ENCODE measurements at regions not wholly inside any gene's neighbourhood (a gene's known extent, or its start where the extent isn't known, plus 50 kb on each side); places are given as distances from the start of the nearest gene placed in this dataset.

DNA sequence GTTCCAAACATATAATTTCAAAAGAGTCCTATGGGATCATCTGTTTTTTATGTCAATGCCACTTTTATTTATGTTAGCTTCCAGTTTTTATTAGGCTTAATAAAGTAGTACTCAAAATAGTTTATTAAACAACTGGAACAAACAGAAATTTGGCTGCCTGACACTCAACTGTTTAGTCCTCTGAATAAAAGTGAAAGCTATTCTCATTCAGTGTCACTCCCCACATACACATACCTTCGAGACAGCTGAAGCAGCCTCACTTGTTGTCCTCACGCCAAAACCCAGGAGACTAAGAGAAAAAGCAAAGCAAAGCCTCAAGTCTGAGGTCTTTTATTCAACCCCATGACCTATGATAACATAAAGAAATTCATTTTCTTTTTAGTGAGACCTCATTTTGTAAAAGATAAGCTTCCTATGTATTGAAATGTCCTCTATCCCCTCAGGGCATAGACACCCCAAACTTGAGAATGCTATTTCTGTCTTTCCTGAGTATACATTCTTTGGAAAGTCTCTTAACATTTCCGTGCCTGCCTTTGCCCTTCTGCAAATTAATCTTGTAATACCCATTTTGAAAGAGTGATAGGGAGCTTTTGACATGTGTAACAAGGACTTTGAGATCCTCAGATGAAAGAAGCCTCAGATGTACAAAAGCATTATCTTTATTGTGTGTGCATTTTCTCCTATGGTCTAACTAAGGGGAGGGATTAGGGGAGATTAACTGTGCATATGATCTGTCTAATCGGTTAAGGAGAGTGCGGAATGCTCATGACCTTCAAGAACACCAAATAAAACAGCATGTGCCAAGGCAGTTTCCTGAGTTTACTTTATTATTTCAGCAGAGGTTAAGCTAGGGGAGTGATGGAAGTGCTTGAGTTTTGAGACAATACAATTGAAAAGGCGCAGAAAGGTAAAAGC lies 1523.7 kb upstream of the PIK3C3 start:
- DNase-seq (ENCODE audit: low read depth), result no peak

GRCh38 chr18:40423291-40423690 lies 1531.7 kb upstream of the PIK3C3 start:
- DNase-seq (ENCODE audit: low read depth), result no peak

GRCh38 chr18:40420675-40421074 lies 1534.4 kb upstream of the PIK3C3 start:
- no peak for DNase-seq (ENCODE audit: low read depth)

DNA sequence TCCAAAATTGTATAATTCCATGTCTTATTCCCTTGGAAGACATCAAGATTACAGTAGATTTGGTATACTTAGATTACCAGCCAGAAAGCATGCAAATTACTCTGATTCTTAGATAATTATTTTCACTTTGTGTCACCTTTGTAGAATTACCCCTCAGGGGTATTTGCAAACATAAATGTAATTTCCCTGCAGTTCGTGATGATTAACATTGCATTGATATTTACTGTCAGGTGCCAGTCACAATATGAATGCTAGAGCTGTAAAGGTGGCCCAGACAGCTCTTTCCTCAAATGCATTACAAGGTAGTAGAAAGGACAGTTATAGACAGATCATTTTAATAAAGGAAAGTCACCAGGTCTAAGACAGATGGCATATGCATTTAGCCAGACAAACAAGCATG lies 1537.5 kb upstream of the PIK3C3 start:
- DNase-seq (ENCODE audit: low read depth), result no peak

GRCh38 chr18:40415821-40416220 lies 1539.2 kb upstream of the PIK3C3 start:
- no peak for DNase-seq (ENCODE audit: low read depth)

DNA sequence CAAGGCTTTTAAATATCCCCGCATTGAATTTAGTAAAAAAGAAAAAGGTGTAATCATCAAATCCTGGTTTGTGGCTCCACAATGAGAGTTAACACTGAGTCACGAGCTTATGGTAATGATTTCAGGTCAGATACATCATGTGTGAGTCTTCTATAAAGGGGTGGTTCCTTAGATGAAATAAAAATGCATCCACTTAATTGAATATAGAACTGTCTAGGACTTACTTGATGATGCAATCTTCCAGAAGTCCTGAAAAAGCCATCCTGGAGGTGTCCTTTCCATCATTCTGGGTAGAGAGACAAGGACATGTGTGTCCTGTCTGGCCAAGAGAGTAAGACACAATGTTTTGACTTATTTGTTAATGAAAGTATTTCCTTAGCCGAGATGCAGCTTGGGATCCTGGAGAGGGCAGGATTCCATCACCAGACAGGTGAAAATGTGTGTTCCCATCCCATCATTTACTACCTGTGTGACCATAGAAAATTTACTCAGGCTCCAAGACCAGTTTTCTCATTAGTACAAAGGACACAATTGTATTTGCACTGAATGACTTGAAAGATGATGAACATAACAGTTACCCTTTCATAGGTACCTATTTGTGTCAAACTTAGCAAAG lies 1539.8 kb upstream of the PIK3C3 start:
- no peak for DNase-seq (ENCODE audit: low read depth)

GRCh38 chr18:40414155-40414754 lies 1540.8 kb upstream of the PIK3C3 start:
- DNase-seq (ENCODE audit: low read depth), result no peak

DNA sequence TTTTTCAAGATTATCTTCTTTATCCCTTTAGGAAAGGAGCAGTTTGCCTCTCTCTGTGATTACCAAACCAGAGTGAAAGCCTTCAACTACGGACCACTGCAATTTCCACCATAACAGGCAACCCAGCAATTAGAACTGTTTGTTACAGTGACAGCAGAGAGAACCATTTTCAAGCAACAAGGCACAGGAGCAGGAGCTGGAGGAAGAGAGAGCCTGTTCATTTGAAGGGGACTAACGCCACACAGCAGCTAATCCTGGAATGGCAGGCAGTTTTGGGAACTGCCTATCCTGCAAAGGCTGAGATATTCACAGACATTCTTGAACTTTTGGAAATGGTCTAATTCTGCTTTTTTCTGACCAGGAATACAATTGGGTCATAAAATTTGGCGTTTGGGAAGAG lies 1541.9 kb upstream of the PIK3C3 start:
- DNase-seq (ENCODE audit: low read depth), result peak; percentile 8

GRCh38 chr18:40412410-40412809 lies 1542.6 kb upstream of the PIK3C3 start:
- DNase-seq (ENCODE audit: low read depth), result no peak

GRCh38 chr18:40407909-40408308 lies 1547.1 kb upstream of the PIK3C3 start:
- no peak for DNase-seq (ENCODE audit: low read depth)

DNA sequence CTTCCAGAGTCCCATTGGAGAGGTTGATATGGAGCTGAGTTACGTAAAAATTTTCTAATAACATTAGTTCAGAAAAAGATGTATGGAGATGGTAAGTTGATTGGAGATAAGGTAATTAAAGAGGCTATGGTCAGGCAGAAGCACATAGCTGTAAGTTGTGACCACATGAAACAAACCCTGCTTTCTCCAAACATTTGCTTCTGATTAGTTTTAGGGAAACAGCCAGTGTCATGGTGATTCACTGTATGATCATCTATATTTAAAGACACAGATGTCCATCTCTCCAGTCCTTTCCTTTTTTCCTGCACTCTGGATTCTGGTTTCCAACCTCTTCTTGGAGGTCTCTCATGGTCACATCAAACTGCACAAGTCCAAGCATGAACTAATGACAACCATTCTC lies 1550.8 kb upstream of the PIK3C3 start:
- no peak for DNase-seq (ENCODE audit: low read depth)

DNA sequence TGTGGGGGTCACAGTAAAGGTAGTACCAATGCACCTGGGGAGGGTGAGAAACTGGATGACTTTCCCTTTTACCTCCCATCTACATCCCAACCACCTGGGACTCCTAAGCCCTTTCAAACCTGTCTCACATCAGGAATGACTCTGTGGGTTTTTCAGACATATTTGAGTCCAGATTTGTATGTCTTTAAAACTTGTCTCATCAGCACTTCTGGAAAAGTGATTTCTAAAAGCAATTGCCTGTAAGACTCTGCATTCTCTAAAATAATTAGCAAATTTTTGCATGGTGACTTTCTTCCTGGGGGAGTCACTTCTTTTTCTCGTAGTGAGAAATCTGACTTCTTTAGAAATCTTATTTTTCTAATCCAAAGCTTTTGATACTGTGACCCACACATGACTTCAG lies 1553.0 kb upstream of the PIK3C3 start:
- no peak for DNase-seq (ENCODE audit: low read depth)

DNA sequence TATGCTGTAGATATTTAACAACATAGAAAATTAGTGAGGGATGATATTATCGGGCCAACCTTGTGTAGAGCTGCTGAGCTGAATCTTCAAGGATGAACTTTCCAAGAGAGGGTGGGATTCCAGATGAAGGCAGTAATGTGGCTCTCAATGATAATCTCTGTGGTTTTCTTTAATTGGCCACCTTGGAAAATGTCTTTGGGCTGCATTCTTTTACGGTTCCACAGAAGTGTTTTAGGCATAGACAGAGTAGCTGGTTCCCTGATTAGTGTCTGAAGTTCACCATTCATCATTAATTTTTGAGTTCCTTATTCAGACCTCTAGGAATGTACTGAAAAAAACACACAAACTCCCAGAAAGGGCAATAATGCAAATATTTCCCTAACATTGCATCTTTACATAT lies 1566.9 kb upstream of the PIK3C3 start:
- no peak for DNase-seq (ENCODE audit: low read depth)

- no peak for DNase-seq (ENCODE audit: low read depth)
These were observed 1567.8 kb upstream of the PIK3C3 start for GRCh38 chr18:40387130-40387787.

DNA sequence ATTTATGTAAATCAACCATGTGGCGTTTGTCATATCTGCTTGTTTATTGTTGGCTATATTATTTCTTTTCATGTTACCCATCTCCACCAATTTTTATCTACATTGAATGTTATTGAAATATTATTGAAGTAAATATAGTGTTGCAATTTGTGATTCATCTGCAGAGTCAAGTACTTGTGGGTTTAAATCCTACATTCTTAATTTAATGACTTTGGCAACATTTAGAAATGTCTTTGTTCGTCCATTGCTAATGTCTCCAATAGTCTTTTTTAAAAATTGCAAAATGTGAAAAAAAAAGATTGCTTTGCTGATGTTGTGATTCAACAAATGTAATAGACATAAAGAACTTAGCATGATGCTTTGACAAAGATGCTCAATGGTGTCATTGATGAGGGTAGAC lies 1572.8 kb upstream of the PIK3C3 start:
- DNase-seq (ENCODE audit: low read depth), result no peak

GRCh38 chr18:40380686-40381439 lies 1574.2 kb upstream of the PIK3C3 start:
- DNase-seq (ENCODE audit: low read depth), result no peak

- DNase-seq (ENCODE audit: low read depth), result no peak
These were observed 1579.2 kb upstream of the PIK3C3 start for GRCh38 chr18:40375837-40376236.

- DNase-seq (ENCODE audit: low read depth), result peak; percentile 3
These were observed 1583.4 kb upstream of the PIK3C3 start for GRCh38 chr18:40371673-40372072.

- DNase-seq (ENCODE audit: low read depth), result no peak
These were observed 1587.5 kb upstream of the PIK3C3 start for GRCh38 chr18:40367576-40367975.

GRCh38 chr18:40366521-40366920 lies 1588.5 kb upstream of the PIK3C3 start:
- DNase-seq (ENCODE audit: low read depth), result no peak

- no peak for DNase-seq (ENCODE audit: low read depth)
These were observed 1589.5 kb upstream of the PIK3C3 start for GRCh38 chr18:40365526-40365925.

DNA sequence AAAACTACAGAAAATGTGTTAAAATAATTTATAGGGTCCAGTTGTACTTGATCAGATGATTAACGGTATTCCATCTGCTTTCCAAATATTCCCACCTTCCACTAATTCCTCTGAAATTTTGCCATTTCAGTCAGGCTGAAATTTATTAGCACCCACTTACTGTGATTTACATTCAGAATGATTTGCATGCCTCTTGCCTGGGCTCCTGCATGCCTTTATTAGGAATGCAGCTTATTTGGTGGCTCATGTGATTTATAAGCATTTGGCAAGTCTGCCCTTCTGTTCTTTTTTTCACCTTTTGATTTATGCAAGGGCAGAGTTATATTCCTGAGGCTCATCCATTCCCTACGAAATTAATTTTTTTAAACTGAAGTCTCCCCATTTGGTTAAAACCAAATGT lies 1594.5 kb upstream of the PIK3C3 start:
- no peak for DNase-seq (ENCODE audit: low read depth)
